NCI-H2107 treated with DMSO at 0.1 percent for 48 hours (cell line): ENCODE measurements at regions not wholly inside any gene's neighbourhood (a gene's known extent, or its start where the extent isn't known, plus 50 kb on each side); places are given as distances from the start of the nearest gene placed in this dataset.
"Not testable (repeated sequence)": the region's sequence is repeated elsewhere in the genome, so short reads cannot be mapped to it uniquely, and the experiment has no call there.

Source experiments
- DNase-seq: peaks from one replicate; lab custom pipeline; 2025; ENCODE audit not compliant: unreplicated experiment; lab: John Stamatoyannopoulos, UW

DNA sequence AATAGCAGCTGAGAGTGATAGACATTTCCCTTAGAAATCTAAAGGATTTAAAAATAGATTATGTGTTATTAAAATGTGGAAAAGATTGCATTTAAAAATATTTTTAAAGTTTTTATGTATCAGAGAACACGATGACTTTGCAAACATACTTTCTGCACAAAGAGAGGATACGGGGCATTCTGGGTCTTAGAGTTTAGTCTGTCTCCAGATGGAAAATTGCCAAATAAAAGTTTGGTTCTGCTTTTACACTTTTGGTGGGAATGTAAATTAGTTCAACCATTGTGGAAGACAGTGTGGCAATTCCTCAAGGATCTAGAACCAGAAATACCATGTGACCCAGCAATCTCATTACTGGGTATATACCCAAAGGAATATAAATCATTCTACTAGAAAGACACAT lies 355.2 kb downstream of the NDFIP2 start:
- not testable (repeated sequence) for DNase-seq

GRCh38 chr13:79834876-79835275 lies 353.9 kb downstream of the NDFIP2 start:
- DNase-seq, result no peak

GRCh38 chr13:79833991-79834390 lies 353.0 kb downstream of the NDFIP2 start:
- DNase-seq, result no peak

GRCh38 chr13:79831556-79831955 lies 350.6 kb downstream of the NDFIP2 start:
- no peak for DNase-seq

DNA sequence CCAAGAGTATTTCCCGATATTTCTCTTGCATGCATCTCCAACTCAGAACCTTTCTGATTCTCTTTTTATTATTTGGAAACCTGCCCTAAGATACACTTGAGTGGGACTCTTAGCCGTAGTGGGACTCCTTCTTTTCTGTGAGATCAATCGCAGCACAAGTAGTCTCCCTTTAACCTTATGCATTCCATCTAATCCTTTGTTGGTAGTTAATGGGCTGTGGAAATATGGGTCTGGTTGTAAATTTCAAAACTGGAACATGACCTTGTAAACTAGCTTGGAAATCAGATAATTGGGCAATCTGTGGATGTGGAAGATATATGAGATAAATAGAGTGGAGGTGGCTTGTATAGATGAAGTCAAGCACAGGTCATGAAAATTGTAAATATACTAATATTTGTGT lies 350.0 kb downstream of the NDFIP2 start:
- DNase-seq, result no peak

- DNase-seq, result no peak
Measured at GRCh38 chr13:79830426-79830825, 349.5 kb downstream of the NDFIP2 start.

DNA sequence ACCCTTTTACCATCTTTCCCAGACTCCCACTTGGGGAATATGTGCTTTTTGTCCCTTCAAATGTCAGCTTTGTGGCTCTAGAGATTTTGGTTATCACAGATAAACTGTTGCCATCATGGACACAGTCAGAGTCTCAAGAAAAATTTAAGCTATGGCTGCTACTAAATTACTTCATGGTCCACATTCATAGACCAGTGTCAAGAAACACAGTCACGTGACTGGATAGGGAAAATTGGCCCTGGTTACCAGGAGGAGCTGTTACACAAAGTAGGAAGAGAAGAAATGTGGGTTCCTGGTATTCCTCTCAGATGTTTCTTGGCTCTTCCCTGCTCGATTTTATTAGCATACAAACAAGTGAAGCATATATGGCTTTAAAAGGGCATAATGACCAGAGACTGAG lies 348.9 kb downstream of the NDFIP2 start:
- no peak for DNase-seq

- no peak for DNase-seq
Measured at GRCh38 chr13:79825959-79826358, 345.0 kb downstream of the NDFIP2 start.

GRCh38 chr13:79815041-79815440 lies 334.1 kb downstream of the NDFIP2 start:
- no peak for DNase-seq

DNA sequence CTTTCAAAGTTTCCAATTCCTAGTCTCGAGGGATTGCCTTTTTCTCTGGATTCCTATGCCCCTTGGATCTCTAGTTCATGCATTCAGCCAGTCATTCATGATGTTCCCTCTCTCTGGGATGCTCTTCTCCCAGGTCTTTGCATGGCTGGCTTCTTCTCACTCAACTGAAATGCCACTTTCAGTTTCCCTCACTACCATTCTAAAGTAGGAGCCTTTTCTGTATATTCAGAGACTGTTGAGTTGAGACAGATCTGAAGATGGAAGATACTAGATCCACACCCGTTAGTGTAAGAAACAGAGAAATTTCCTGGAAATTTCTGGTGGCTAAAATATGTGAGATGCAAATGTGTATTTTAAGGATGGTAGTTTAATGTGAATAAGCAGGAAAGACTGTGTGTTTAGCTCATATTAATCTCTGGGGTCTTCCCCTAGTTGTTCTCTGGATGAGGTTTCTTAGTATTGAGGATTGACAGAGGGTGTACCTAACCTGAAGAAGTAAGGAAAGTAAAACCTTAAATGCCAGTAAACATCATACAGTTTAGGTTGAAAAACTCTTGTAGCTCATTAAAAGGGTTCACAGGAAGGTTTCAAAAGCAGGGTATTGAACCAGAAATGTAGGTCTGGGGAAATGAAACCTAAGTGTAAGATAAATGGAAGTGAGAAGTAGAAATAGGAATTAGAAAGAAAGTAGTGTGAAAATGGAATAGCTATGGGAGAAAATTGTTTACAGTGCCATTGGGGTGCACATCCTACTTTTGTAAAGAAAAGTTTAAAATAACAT lies 331.3 kb downstream of the NDFIP2 start:
- no peak for DNase-seq

DNA sequence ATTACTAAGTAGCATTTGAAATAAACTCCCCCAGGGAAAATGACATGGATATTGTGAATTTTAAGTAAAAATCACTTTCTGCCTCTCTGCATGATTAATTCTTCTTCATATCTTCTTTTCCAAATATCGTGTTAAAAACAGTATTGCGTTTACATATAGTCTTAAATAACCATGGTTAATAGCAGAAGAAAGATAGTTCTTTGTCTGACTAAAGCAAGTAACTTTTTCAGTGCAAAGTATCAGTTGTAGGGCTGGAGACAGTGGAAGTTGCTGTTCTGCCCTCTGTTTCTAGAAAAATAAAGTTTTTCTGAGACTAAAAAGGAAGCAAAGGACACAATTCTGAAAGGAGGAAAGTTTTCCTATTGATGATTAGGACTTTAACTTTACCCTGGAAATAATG lies 330.2 kb downstream of the NDFIP2 start:
- no peak for DNase-seq

DNA sequence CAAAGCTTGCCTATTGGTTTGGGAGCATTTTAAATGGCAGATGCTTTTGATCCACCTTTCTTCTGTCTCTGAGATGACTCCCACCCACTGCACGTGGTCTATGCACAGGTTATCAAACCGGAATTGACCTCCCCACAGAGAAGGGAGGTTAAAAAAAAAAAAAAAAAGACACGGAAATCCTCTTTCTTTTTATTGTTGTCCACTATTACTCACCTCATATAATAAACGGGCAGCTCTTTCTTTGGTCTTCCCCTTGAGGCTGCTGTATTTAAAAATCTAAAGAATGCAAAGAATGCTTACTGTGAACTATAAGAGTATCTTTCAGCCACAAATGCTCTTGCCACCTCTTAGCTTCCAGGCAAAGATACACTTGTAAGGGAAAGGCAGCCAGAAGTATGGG lies 329.7 kb downstream of the NDFIP2 start:
- no peak for DNase-seq

GRCh38 chr13:79810018-79810417 lies 329.1 kb downstream of the NDFIP2 start:
- no peak for DNase-seq

DNA sequence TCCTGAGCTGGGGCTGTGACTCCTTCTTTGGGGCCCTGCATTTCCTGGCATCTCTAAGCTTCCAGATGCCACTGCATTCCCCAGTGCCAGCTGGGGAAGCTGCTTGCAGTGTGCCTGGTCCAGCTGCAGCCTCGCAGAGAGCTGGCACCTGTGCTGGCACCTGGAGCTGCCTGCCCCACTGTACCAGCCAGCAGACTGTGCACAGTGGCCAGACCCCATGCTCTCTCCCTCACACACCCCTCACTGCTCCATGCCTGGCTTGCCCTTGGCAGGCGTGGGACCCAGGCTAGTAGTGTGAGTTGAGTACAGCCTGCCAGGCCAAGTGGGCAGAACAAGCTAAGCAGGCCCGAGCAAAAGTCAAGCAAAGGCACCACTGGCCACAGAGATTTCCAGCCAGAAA lies 327.5 kb downstream of the NDFIP2 start:
- DNase-seq, result no peak

GRCh38 chr13:79807554-79807953 lies 326.6 kb downstream of the NDFIP2 start:
- DNase-seq, result no peak

DNA sequence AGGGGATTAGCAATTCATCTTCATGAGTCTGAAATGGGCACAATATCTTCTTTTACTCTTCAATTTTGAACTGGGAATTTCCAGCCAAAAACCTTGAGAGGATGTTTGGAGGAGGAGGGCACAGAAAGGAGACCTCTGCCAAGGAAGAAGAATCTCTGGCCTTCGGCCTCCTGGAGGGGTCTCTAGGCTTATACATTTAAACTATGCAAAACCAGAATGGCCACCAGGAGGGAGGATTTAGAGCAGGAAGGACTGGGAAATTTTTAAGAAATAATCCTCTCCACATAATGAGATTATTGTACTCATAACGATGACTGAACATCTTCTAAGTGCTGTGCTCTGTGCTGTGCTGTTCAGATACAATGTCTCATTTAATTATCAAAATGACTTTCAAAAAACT lies 325.9 kb downstream of the NDFIP2 start:
- no peak for DNase-seq

DNA sequence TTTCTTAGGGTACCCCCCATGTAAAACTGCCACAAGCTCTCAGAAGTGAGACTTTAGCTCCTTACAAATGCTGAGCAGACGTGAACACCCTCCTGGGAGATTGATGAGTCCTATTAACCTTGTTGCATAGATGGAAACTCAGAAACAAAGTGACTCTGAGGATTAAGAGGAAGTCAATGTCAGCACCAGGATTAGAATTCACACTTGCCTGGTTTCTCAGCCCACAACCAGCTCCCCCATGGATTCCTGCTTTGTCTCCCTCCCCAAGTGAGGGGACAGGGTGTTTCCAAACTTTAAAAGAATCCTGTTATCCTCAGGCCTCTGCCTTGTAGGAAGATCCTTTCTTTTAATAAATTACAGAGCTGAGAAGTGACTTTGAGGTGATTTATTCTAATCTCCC lies 324.4 kb downstream of the NDFIP2 start:
- DNase-seq, result no peak

DNA sequence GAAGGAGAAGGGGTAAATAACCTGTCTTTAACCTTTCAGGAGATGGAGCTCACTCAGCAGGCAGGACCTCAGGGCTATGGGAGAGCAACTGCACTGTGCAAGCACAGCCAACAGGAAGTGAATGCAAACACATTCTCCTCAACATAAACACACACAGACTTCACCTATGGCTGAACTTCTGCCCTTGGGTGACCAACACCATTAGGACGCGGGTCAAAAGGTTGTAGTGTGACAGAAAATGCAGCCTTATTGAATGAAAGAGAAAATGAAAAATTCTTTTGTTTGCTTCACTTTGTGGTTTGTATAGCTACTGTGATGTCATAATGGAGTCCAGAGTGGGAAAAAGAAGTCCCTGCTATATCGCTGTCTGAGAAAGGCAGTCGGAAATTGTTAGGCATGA lies 323.0 kb downstream of the NDFIP2 start:
- DNase-seq, result no peak

GRCh38 chr13:79803296-79803695 lies 322.3 kb downstream of the NDFIP2 start:
- no peak for DNase-seq

DNA sequence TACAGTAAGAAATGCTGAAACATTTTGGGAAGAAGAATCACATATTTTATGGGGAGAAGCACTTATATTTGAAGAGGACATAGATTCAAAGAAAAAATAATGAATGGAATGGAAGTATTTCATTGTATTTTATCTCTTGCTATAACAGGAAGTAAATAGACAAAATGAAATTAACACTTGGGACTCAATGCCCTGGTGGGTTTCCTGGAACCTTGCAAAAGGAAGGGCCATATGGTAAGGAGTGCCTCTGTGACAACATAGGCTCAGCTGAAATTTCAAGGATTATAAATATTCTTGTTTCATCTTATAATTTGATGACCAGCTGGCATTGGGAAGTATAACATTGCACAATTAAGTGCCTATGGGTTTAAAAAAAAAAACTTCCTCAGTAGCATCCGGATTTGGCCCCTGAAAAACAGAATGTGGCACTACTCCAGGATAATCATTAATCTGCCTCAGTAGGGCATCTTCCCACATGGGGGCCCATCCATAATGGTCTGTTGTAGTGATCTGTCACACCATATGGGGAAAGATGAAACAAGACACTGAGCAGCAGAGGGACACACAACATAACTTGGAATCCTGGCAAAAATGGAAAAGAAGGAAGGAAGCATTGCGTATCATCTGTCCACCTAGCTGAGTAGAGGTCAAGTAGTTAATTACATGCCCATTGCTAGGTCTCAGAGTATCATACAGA lies 321.6 kb downstream of the NDFIP2 start:
- no peak for DNase-seq

DNA sequence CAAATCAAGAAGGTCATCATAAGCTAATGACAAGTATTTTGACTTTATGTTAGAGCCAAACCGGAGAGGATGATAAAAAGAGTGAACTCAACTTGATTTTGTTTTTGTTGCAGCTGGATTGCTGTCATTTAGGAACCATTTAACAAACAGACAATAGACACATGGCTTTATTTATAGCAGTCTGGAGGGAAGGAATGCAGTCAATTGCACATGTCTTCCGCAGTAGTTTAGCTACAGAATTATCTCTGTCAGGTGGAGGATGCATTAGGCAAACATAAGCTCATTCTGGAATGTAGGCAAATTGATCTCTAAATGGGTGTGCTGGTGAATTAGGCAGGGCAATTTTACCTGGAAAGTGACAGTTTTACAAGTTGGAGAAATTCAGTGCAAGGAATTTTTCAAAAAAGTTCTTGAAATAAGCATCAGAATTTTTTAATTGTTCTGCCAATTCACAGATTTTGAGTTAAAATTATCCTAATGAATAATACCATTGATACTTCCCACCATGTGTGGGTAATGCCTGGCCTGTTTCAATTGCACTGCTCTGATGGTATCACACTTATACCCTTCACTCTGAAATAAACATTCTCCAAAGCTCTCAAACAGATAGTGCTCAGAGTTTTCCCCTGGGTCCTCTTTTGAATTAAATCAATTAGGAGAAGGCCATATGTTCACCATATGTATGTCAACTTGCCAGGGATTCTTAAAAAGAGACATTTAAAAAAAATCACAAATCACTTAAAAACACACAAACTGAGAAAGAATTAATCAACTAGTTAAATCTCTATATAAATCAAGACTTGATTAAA lies 318.3 kb downstream of the NDFIP2 start:
- DNase-seq, result no peak

DNA sequence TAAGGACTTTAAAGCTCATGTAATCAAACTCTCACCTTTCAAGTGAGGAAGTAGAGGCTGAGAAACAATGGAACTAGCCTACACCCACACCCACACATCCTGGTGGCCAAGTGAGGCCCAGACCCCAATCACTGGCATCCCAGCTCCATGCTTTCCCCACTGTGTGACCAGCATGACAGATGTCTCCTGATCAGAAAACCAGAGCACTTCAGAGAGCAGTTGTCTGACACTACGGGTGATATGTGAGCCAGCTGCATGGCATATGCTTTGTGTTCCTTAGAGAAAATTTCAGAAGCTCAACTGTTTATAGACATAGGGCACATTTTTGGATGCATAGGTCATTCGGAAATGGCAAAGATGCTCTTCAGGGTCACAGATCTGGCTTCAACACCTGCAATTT lies 315.2 kb downstream of the NDFIP2 start:
- no peak for DNase-seq
